Fibroblast of upper back skin (primary cell): ENCODE measurements at regions not wholly inside any gene's neighbourhood (a gene's known extent, or its start where the extent isn't known, plus 50 kb on each side); places are given as distances from the start of the nearest gene placed in this dataset.
"Not testable (repeated sequence)": the region's sequence is repeated elsewhere in the genome, so short reads cannot be mapped to it uniquely, and the experiment has no call there.

Experiments
- DNase-seq: peaks from one replicate; pipeline ENCODE4 v3.0.0-alpha.2; 2013

GRCh38 chr5:99878830-99879229, 656.3 kb upstream of the FAM174A start:
- no peak for DNase-seq

GRCh38 chr5:99866740-99867139, 668.4 kb upstream of the FAM174A start:
- DNase-seq, result no peak

- no peak for DNase-seq
Observed at GRCh38 chr5:99865159-99865558, 670.0 kb upstream of the FAM174A start.

GRCh38 chr5:99835791-99836190, 699.4 kb upstream of the FAM174A start:
- no peak for DNase-seq

- DNase-seq, result no peak
Observed at GRCh38 chr5:99827136-99827535, 708.0 kb upstream of the FAM174A start.

- no peak for DNase-seq
Observed at GRCh38 chr5:99817796-99818195, 717.4 kb upstream of the FAM174A start.

GRCh38 chr5:99814321-99815063, 720.7 kb upstream of the FAM174A start:
- DNase-seq, result no peak

- no peak for DNase-seq
Observed at GRCh38 chr5:99808657-99809230, 726.4 kb upstream of the FAM174A start.

- no peak for DNase-seq
Observed at GRCh38 chr5:99807346-99807745, 727.8 kb upstream of the FAM174A start.

GRCh38 chr5:99795031-99795430, 740.1 kb upstream of the FAM174A start:
- DNase-seq, result no peak

GRCh38 chr5:99788482-99788881, 746.7 kb upstream of the FAM174A start:
- no peak for DNase-seq

- DNase-seq, result no peak
Observed at GRCh38 chr5:99775189-99775588, 760.0 kb upstream of the FAM174A start.

GRCh38 chr5:99773290-99773689, 761.9 kb upstream of the FAM174A start:
- no peak for DNase-seq

GRCh38 chr5:99771296-99771695, 763.9 kb upstream of the FAM174A start:
- no peak for DNase-seq

- no peak for DNase-seq
Observed at GRCh38 chr5:99765011-99765410, 770.2 kb upstream of the FAM174A start.

GRCh38 chr5:99763021-99763774, 772.0 kb upstream of the FAM174A start:
- no peak for DNase-seq

- no peak for DNase-seq
Observed at GRCh38 chr5:99747342-99747741, 787.8 kb upstream of the FAM174A start.

- not testable (repeated sequence) for DNase-seq
Observed at GRCh38 chr5:99733146-99733545, 802.0 kb upstream of the FAM174A start.

GRCh38 chr5:99730653-99731052, 801.8 kb upstream of the CHD1 start:
- DNase-seq, result not testable (repeated sequence)

GRCh38 chr5:99724732-99725290, 796.0 kb upstream of the CHD1 start:
- DNase-seq, result no peak

GRCh38 chr5:99721506-99721905, 792.7 kb upstream of the CHD1 start:
- no peak for DNase-seq

GRCh38 chr5:99715921-99716320, 787.1 kb upstream of the CHD1 start:
- no peak for DNase-seq

GRCh38 chr5:99706160-99706559, 777.4 kb upstream of the CHD1 start:
- DNase-seq, result no peak

GRCh38 chr5:99702565-99702964, 773.8 kb upstream of the CHD1 start:
- DNase-seq, result no peak
